Liver (tissue), 8 donors: ENCODE measurements at regions not wholly inside any gene's neighbourhood (a gene's known extent, or its start where the extent isn't known, plus 50 kb on each side); places are given as distances from the start of the nearest gene placed in this dataset.

Experiments used
- DNase-seq: peaks from one replicate; pipeline ENCODE4 v3.0.0-alpha.2; 2017; ENCODE audit warnings: low spot score
- H3K27ac ChIP-seq, 2 donors: one replicate each; pipeline ENCODE4 v1.7.0; 2013; ENCODE audit warnings: inconsistent platforms in 2 of 2, low read length in 2 of 2, control low read depth in 1 of 2, low read depth in 1 of 2, mild to moderate bottlenecking in 1 of 2
- H3K27me3 ChIP-seq, 4 donors: one replicate each; pipeline versions ENCODE4 v1.6.1 to v1.7.0; 2013; ENCODE audit warnings: low read length in 3 of 4, inconsistent platforms in 1 of 4, mild to moderate bottlenecking in 1 of 4, moderate library complexity in 1 of 4; ENCODE audit not compliant: control insufficient read depth in 4 of 4, insufficient read depth in 4 of 4
- H3K36me3 ChIP-seq, 4 donors: one replicate each; pipeline versions ENCODE4 v1.6.1 to v1.7.0; 2013; ENCODE audit warnings: low read length in 3 of 4, mild to moderate bottlenecking in 3 of 4, low read depth in 1 of 4, moderate library complexity in 1 of 4; ENCODE audit not compliant: control insufficient read depth in 4 of 4, insufficient read depth in 3 of 4
- H3K4me1 ChIP-seq, 4 donors: one replicate each; pipeline versions ENCODE4 v1.6.1 to v1.7.0; 2013; ENCODE audit warnings: low read length in 3 of 4, mild to moderate bottlenecking in 3 of 4, moderate library complexity in 1 of 4; ENCODE audit not compliant: control insufficient read depth in 4 of 4, insufficient read depth in 4 of 4
- H3K4me3 ChIP-seq, 3 donors: one replicate each; pipeline versions ENCODE4 v1.6.1 to v1.7.0; 2013; ENCODE audit warnings: low read length in 3 of 3, control low read depth in 1 of 3, low read depth in 1 of 3, mild to moderate bottlenecking in 1 of 3
- H3K9ac ChIP-seq, 2 donors: one replicate each; pipeline ENCODE4 v1.7.0; 2013; ENCODE audit warnings: low read length in 2 of 2, mild to moderate bottlenecking in 2 of 2, moderate library complexity in 2 of 2, control low read depth in 1 of 2, low read depth in 1 of 2
- H3K9me3 ChIP-seq, 4 donors: one replicate each; pipeline versions ENCODE4 v1.6.1 to v1.7.0; 2013; ENCODE audit warnings: low read length in 3 of 4; ENCODE audit not compliant: control insufficient read depth in 4 of 4
- ATF3 ChIP-seq: IDR thresholded peaks from 2 replicates; pipeline ENCODE4 v1.6.1; 2016; ENCODE audit warnings: antibody characterized with exemption
- CTCF ChIP-seq: fragments of 150-350 bp; IDR thresholded peaks from 2 replicates; pipeline ENCODE4 v1.5.1; 2017; ENCODE audit warnings: improper control_type of control experiment, low read depth, low read length; ENCODE audit not compliant: missing input control
- EGR1 ChIP-seq, 2 donors: IDR thresholded peaks; 2 replicates each; pipeline ENCODE4 v1.6.1; 2016 to 2018; ENCODE audit warnings: antibody characterized with exemption in 2 of 2, low read depth in 2 of 2
- FOXA1 ChIP-seq: IDR thresholded peaks from 2 replicates; pipeline ENCODE4 v1.6.1; 2016; ENCODE audit warnings: antibody characterized with exemption
- FOXA2 ChIP-seq: IDR thresholded peaks from 2 replicates; pipeline ENCODE4 v1.6.1; 2016; ENCODE audit warnings: antibody characterized with exemption
- HNF4A ChIP-seq, 2 donors: conservative IDR thresholded peaks; 2 replicates each; pipeline ENCODE4 v1.6.1; 2016; ENCODE audit warnings: antibody characterized with exemption in 2 of 2, mild to moderate bottlenecking in 2 of 2
- HNF4G ChIP-seq: IDR thresholded peaks from 2 replicates; pipeline ENCODE4 v1.6.1; 2016; ENCODE audit warnings: antibody characterized with exemption
- JUND ChIP-seq, 2 donors: IDR thresholded peaks; 2 replicates each; pipeline ENCODE4 v1.6.1; 2016; ENCODE audit warnings: antibody characterized with exemption in 2 of 2
- MAX ChIP-seq: IDR thresholded peaks from 2 replicates; pipeline ENCODE4 v1.6.1; 2016; ENCODE audit warnings: antibody characterized with exemption
- NR2F2 ChIP-seq: IDR thresholded peaks from 2 replicates; pipeline ENCODE4 v1.6.1; 2016; ENCODE audit warnings: antibody characterized with exemption
- RAD21 ChIP-seq, 2 donors: IDR thresholded peaks; 2 replicates each; pipeline ENCODE4 v1.6.1; 2016; ENCODE audit warnings: antibody characterized with exemption in 2 of 2, mild to moderate bottlenecking in 2 of 2
- RXRA ChIP-seq, 2 donors: IDR thresholded peaks; 2 replicates each; pipeline ENCODE4 v1.6.1; 2017 to 2018; ENCODE audit warnings: antibody characterized with exemption in 2 of 2, mild to moderate bottlenecking in 1 of 2
- SP1 ChIP-seq: IDR thresholded peaks from 2 replicates; pipeline ENCODE4 v1.6.1; 2018; ENCODE audit warnings: antibody characterized with exemption, mild to moderate bottlenecking
- TAF1 ChIP-seq: conservative IDR thresholded peaks from 2 replicates; pipeline ENCODE4 v1.6.1; 2016; ENCODE audit warnings: antibody characterized with exemption, mild to moderate bottlenecking
- ZBTB33 ChIP-seq: IDR thresholded peaks from 2 replicates; pipeline ENCODE4 v1.6.1; 2016; ENCODE audit warnings: antibody characterized with exemption
- WGBS: extraction: QIAGEN DNeasy Blood & Tissue Kit; methylation state at CpG from one replicate; pipeline ENCODE4 v1.1.7; 2013; 5-methylcytosine and 5-hydroxymethylcytosine counted together
- donor health status: healthy.
- donor health status: healthy.
- donor health status: healthy.
- donor health status: healthy.
- donor health status: healthy.

GRCh38 chr13:79044415-79044814, 361.6 kb downstream of the RBM26 start:
- H3K4me3 ChIP-seq, result no peak overlapping the region
- no peak for DNase-seq
- no peaks in the 10 kb centered on the region for H3K9me3 ChIP-seq
- no peaks in the 10 kb centered on the region for H3K36me3 ChIP-seq
- no peak overlapping the region for H3K9ac ChIP-seq
- no peaks in the 10 kb centered on the region for H3K4me1 ChIP-seq
- no peak overlapping the region for H3K27ac ChIP-seq
- H3K27me3 ChIP-seq, result peaks cover 0 to 2% (median 0%) of the 10 kb centered on the region in 4 donors
- WGBS, result 59% methylated on average over 3 of the region's 3 CpGs
- TF ChIP-seq SP1, result no peak

- Histone ChIP-seq H3K27me3 (no peaks in the 10 kb centered on the region), H3K36me3 (no peaks in the 10 kb centered on the region), H3K4me3 (no peak overlapping the region), H3K4me1 (no peaks in the 10 kb centered on the region), H3K9ac (no peak overlapping the region), H3K27ac (no peak overlapping the region), H3K9me3 (peaks cover 0 to 1% (median 0%) of the 10 kb centered on the region in 4 donors)
- DNase-seq, result no peak
- WGBS, result 80% methylated on average over 4 of the region's 4 CpGs
- TF ChIP-seq HNF4A (conservative IDR thresholded peaks at IDR 0.05), result no peak
- TF ChIP-seq FOXA2, result no peak
- no peak for TF ChIP-seq MAX
- TF ChIP-seq FOXA1, result no peak
- TF ChIP-seq RAD21 (IDR thresholded peaks at IDR 0.05), result no peak
- no peak for TF ChIP-seq EGR1 (IDR thresholded peaks at IDR 0.05; ENCODE audit: low read depth in 2 of 2)
- TF ChIP-seq SP1, result no peak
- TF ChIP-seq HNF4G, result no peak
- no peak for TF ChIP-seq ZBTB33
- TF ChIP-seq ATF3, result no peak
- TF ChIP-seq CTCF, result no peak
- TF ChIP-seq JUND (IDR thresholded peaks at IDR 0.05), result no peak
These were observed 362.8 kb downstream of the RBM26 start for GRCh38 chr13:79043208-79043607.

- no peaks in the 10 kb centered on the region for H3K27me3 ChIP-seq
- TF ChIP-seq MAX (no peak), RXRA (IDR thresholded peaks at IDR 0.05) (no peak), FOXA2 (no peak), NR2F2 (no peak), TAF1 (no peak), RAD21 (IDR thresholded peaks at IDR 0.05) (no peak)
- H3K4me1 ChIP-seq, result no peaks in the 10 kb centered on the region
- H3K9ac ChIP-seq, result no peak overlapping the region
- no peaks in the 10 kb centered on the region for H3K36me3 ChIP-seq
- no peak for DNase-seq
- H3K9me3 ChIP-seq, result peaks cover 0 to 1% (median 0%) of the 10 kb centered on the region in 4 donors
- H3K4me3 ChIP-seq, result no peak overlapping the region
- H3K27ac ChIP-seq, result no peak overlapping the region
- 12% methylated on average over 1 of the region's 1 CpG for WGBS
These were observed 368.9 kb downstream of the RBM26 start for GRCh38 chr13:79037197-79037596.
